H1 (cell line): ENCODE measurements at regions not wholly inside any gene's neighbourhood (a gene's known extent, or its start where the extent isn't known, plus 50 kb on each side); places are given as distances from the start of the nearest gene placed in this dataset.

Experiments
- CTCF ChIA-PET: fragments of 300-600 bp; sonication (Branson Sonifier 250); formaldehyde crosslinking; loops from one replicate; lab custom pipeline; 2021; ENCODE audit not compliant: partially characterized antibody; lab: Charles Lee
- POLR2A ChIA-PET: fragments of 300-600 bp; sonication (Branson Sonifier 250); formaldehyde crosslinking; loops from one replicate; lab custom pipeline; 2021; ENCODE audit warnings: inconsistent platforms; ENCODE audit not compliant: partially characterized antibody; lab: Charles Lee
- DNase-seq, 2 experiments: peaks; one replicate each; pipeline versions ENCODE4 v3.0.0 to v3.0.0-alpha.2; 2010 to 2022; ENCODE audit warnings: low spot score in 2 of 2, low read depth in 1 of 2, mixed read lengths in 1 of 2
- FAIRE-seq: peaks from 2 replicates; lab custom pipeline; 2011; peaks lifted over from hg19 to GRCh38; lab: Jason Lieb, UNC
- H2AFZ ChIP-seq: 2 replicates; pipeline ENCODE4 v1.8.1; 2012; ENCODE audit warnings: low read length, inconsistent platforms
- H2AK5ac ChIP-seq: 2 replicates; pipeline ENCODE4 v1.6.1; 2013; ENCODE audit warnings: low read depth, low read length
- H2BK120ac ChIP-seq: replicated peaks from 2 replicates; pipeline ENCODE3; 2013; ENCODE audit warnings: low read depth, low read length, inconsistent platforms
- H2BK12ac ChIP-seq: 2 replicates; pipeline ENCODE4 v1.6.1; 2013; ENCODE audit warnings: low read depth, low read length
- H2BK15ac ChIP-seq: 2 replicates; pipeline ENCODE4 v1.6.1; 2013; ENCODE audit warnings: low read length
- H2BK20ac ChIP-seq: 2 replicates; pipeline ENCODE4 v1.6.1; 2013; ENCODE audit warnings: low read length
- H2BK5ac ChIP-seq: 2 replicates; pipeline ENCODE4 v1.6.1; 2013; ENCODE audit warnings: low read depth, low read length
- H3K14ac ChIP-seq: 2 replicates; pipeline ENCODE4 v1.6.1; 2013; ENCODE audit warnings: inconsistent platforms; ENCODE audit not compliant: insufficient read length
- H3K18ac ChIP-seq: 2 replicates; pipeline ENCODE4 v1.6.1; 2013; ENCODE audit warnings: low read length; ENCODE audit errors: extremely low read depth
- H3K23ac ChIP-seq: 2 replicates; pipeline ENCODE4 v1.6.1; 2013; ENCODE audit warnings: inconsistent platforms; ENCODE audit not compliant: insufficient read length
- H3K23me2 ChIP-seq: 2 replicates; pipeline ENCODE4 v1.6.1; 2013; ENCODE audit warnings: low read depth, low read length
- H3K27ac ChIP-seq: 2 replicates; pipeline ENCODE4 v1.6.1; 2011; ENCODE audit warnings: low read depth, low read length, inconsistent platforms
- H3K27me3 ChIP-seq, 4 experiments: replicated peaks in 1 of 4; 1 replicate in 1 of 4; 2 replicates in 3 of 4; pipeline versions ENCODE4 v1.6.1 to v1.8.1; 2011 to 2013; ENCODE audit warnings: low read length in 3 of 4, mild to moderate bottlenecking in 3 of 4, inconsistent platforms in 2 of 4, mixed read lengths in 2 of 4, moderate library complexity in 1 of 4; ENCODE audit not compliant: control insufficient read depth in 3 of 4, insufficient read depth in 3 of 4; ENCODE audit errors: extremely low read depth in 1 of 4
- H3K36me3 ChIP-seq, 4 experiments: 2 replicates each; pipeline versions ENCODE4 v1.6.1 to v1.8.1; 2011 to 2013; ENCODE audit warnings: mild to moderate bottlenecking in 4 of 4, low read length in 3 of 4, moderate library complexity in 2 of 4, control low read depth in 1 of 4, inconsistent platforms in 1 of 4; ENCODE audit not compliant: insufficient read depth in 4 of 4, control insufficient read depth in 2 of 4
- H3K4ac ChIP-seq: replicated peaks from 2 replicates; pipeline ENCODE3; 2013; ENCODE audit warnings: low read length, low read depth, mixed read lengths, inconsistent platforms; ENCODE audit not compliant: insufficient read length
- H3K4me1 ChIP-seq, 4 experiments: replicated peaks in 1 of 4; 1 replicate in 1 of 4; 2 replicates in 3 of 4; pipeline versions ENCODE4 v1.6.1 to v1.8.1; 2011 to 2013; ENCODE audit warnings: low read length in 3 of 4, inconsistent platforms in 2 of 4, mixed read lengths in 1 of 4; ENCODE audit not compliant: insufficient read depth in 4 of 4, control insufficient read depth in 3 of 4
- H3K4me2 ChIP-seq, 2 experiments: 2 replicates each; pipeline versions ENCODE4 v1.6.1 to v1.8.1; 2011 to 2013; ENCODE audit warnings: low read depth in 2 of 2, low read length in 2 of 2, control low read depth in 1 of 2, inconsistent platforms in 1 of 2, mild to moderate bottlenecking in 1 of 2; ENCODE audit not compliant: insufficient read depth in 1 of 2
- H3K4me3 ChIP-seq, 4 experiments: fragments of 200-600, 300-600 bp in 1 of 4; sonication (generic), shearing (Covaris generic), sonication (Bioruptor Twin) in 1 of 4; 2 replicates each; pipeline versions ENCODE4 v1.5.1 to v1.8.1; 2011 to 2016; ENCODE audit warnings: low read length in 4 of 4, low read depth in 3 of 4, control low read depth in 2 of 4, inconsistent platforms in 2 of 4, mild to moderate bottlenecking in 2 of 4, mixed read lengths in 1 of 4, moderate library complexity in 1 of 4; ENCODE audit not compliant: insufficient read depth in 2 of 4; ENCODE audit errors: extremely low read depth in 1 of 4
- H3K56ac ChIP-seq: replicated peaks from 2 replicates; pipeline ENCODE3; 2013; ENCODE audit warnings: low read depth, mild to moderate bottlenecking, mixed read lengths, low read length, inconsistent platforms; ENCODE audit not compliant: insufficient read length
- H3K79me1 ChIP-seq: 2 replicates; pipeline ENCODE4 v1.6.1; 2013; ENCODE audit warnings: low read depth, low read length, control low read depth
- H3K79me2 ChIP-seq, 2 experiments: 2 replicates each; pipeline versions ENCODE4 v1.6.1 to v1.8.1; 2012 to 2013; ENCODE audit warnings: low read length in 2 of 2, mild to moderate bottlenecking in 2 of 2, inconsistent platforms in 1 of 2; ENCODE audit not compliant: insufficient read depth in 2 of 2, control insufficient read depth in 1 of 2
- H3K9ac ChIP-seq, 4 experiments: replicated peaks in 1 of 4; 1 replicate in 1 of 4; 2 replicates in 3 of 4; pipeline versions ENCODE4 v1.6.1 to v1.8.1; 2011 to 2013; ENCODE audit warnings: low read depth in 3 of 4, low read length in 3 of 4, control low read depth in 2 of 4, mild to moderate bottlenecking in 2 of 4, moderate library complexity in 2 of 4, inconsistent platforms in 1 of 4; ENCODE audit errors: extremely low read depth in 1 of 4
- H3K9me3 ChIP-seq, 2 experiments: 2 replicates each; pipeline versions ENCODE4 v1.6.1 to v1.8.1; 2012 to 2013; ENCODE audit warnings: mild to moderate bottlenecking in 2 of 2, moderate library complexity in 2 of 2, control low read depth in 1 of 2, inconsistent platforms in 1 of 2, low read depth in 1 of 2, low read length in 1 of 2, mixed read lengths in 1 of 2; ENCODE audit not compliant: insufficient read depth in 2 of 2
- H4K20me1 ChIP-seq, 2 experiments: replicated peaks in 1 of 2; 2 replicates each; pipeline versions ENCODE3 to v1.8.1; 2011 to 2013; ENCODE audit warnings: inconsistent platforms in 2 of 2, low read length in 2 of 2, mild to moderate bottlenecking in 1 of 2; ENCODE audit not compliant: insufficient read depth in 2 of 2, control insufficient read depth in 1 of 2
- H4K5ac ChIP-seq: 2 replicates; pipeline ENCODE4 v1.6.1; 2013; ENCODE audit warnings: low read length, low read depth, mixed read lengths, inconsistent platforms; ENCODE audit not compliant: insufficient read length
- H4K8ac ChIP-seq: 2 replicates; pipeline ENCODE4 v1.8.0; 2013; ENCODE audit warnings: mild to moderate bottlenecking, moderate library complexity, low read length, inconsistent platforms; ENCODE audit not compliant: insufficient read depth; ENCODE audit errors: extremely low read depth
- H4K91ac ChIP-seq: replicated peaks from 2 replicates; pipeline ENCODE3; 2013; ENCODE audit warnings: low read length, mixed read lengths, inconsistent platforms; ENCODE audit not compliant: insufficient read length
- CHD1 ChIP-seq: IDR thresholded peaks from 2 replicates; pipeline ENCODE4 v1.6.1; 2012; ENCODE audit warnings: low read depth, low read length, improper control_type of control experiment
- EZH2 ChIP-seq: fragments of 200-600 bp; sonication (generic); IDR thresholded peaks from 2 replicates; pipeline ENCODE4 v1.7.1; 2012; ENCODE audit warnings: low read depth, mild to moderate bottlenecking, moderate library complexity, low read length, inconsistent platforms; ENCODE audit not compliant: severe bottlenecking
- FOSL1 ChIP-seq: IDR thresholded peaks from 2 replicates; pipeline ENCODE4 v1.6.1; 2011; ENCODE audit warnings: mild to moderate bottlenecking, low read depth, low read length, moderate library complexity; ENCODE audit not compliant: insufficient read depth
- MAX ChIP-seq: IDR thresholded peaks from 2 replicates; pipeline ENCODE4 v1.6.1; 2012; ENCODE audit warnings: inconsistent platforms
- NANOG ChIP-seq: IDR thresholded peaks from 2 replicates; pipeline ENCODE4 v1.6.1; 2011; ENCODE audit warnings: low read length, low read depth, mild to moderate bottlenecking, inconsistent platforms; ENCODE audit not compliant: insufficient read depth, poor library complexity, severe bottlenecking
- RBBP5 ChIP-seq: IDR thresholded peaks from 2 replicates; pipeline ENCODE4 v1.7.1; 2012; ENCODE audit warnings: low read depth, mild to moderate bottlenecking, inconsistent platforms, low read length, moderate library complexity, borderline replicate concordance
- SP1 ChIP-seq: IDR thresholded peaks from 2 replicates; pipeline ENCODE4 v1.6.1; 2011; ENCODE audit warnings: low read depth, low read length
- SRF ChIP-seq: IDR thresholded peaks from 2 replicates; pipeline ENCODE4 v1.6.1; 2011; ENCODE audit warnings: mild to moderate bottlenecking, low read depth, low read length, moderate library complexity
- TAF7 ChIP-seq: optimal IDR thresholded peaks from 2 replicates; pipeline ENCODE3; 2011; ENCODE audit warnings: low read depth, mild to moderate bottlenecking, inconsistent platforms, low read length, moderate library complexity, borderline replicate concordance
- ZNF274 ChIP-seq: IDR thresholded peaks from 2 replicates; pipeline ENCODE4 v1.7.0; 2012; ENCODE audit warnings: low read length, borderline replicate concordance; ENCODE audit errors: extremely low read depth
- WGBS, 2 experiments: shearing (Covaris generic) in 1 of 2; methylation state at CpG; one replicate each; pipeline versions ENCODE4 v1.1.6 to v1.1.7; 2013 to 2015; ENCODE audit warnings: low lambda C conversion rate in 2 of 2, mixed read lengths in 2 of 2, inconsistent platforms in 1 of 2, low coverage in 1 of 2, missing lambda C conversion rate in 1 of 2; ENCODE audit not compliant: insufficient replicate concordance in 2 of 2, insufficient coverage in 1 of 2, insufficient read length in 1 of 2; ENCODE audit errors: extremely low coverage in 1 of 2, missing lambda C conversion rate in 1 of 2; 5-methylcytosine and 5-hydroxymethylcytosine counted together

GRCh38 chr5:54807421-54807820, 178.0 kb downstream of the ESM1 start:
- Histone ChIP-seq H3K56ac (no peak overlapping the region), H2BK12ac (no peak overlapping the region), H2BK20ac (no peak overlapping the region), H3K18ac (no peak overlapping the region), H3K4me3 (no peak overlapping the region), H3K4me1 (no peaks in the 10 kb centered on the region), H2BK15ac (no peak overlapping the region), H4K20me1 (no peaks in the 10 kb centered on the region), H4K5ac (no peak overlapping the region), H3K79me2 (no peaks in the 10 kb centered on the region), H4K8ac (no peak overlapping the region), H3K4me2 (no peak overlapping the region), H3K9ac (no peak overlapping the region), H3K36me3 (no peaks in the 10 kb centered on the region), H2BK5ac (no peak overlapping the region), H3K79me1 (no peaks in the 10 kb centered on the region), H3K23ac (no peak overlapping the region), H2BK120ac (no peak overlapping the region), H3K4ac (no peak overlapping the region), H4K91ac (no peak overlapping the region), H3K27ac (no peak overlapping the region), H2AK5ac (no peak overlapping the region), H3K27me3 (no peaks in the 10 kb centered on the region), H3K9me3 (peaks cover 15 to 18% of the 10 kb centered on the region in 2 experiments), H3K14ac (no peak overlapping the region), H3K23me2 (no peaks in the 10 kb centered on the region), H2AFZ (no peak overlapping the region)
- POLR2A ChIA-PET, result no interaction called here
- CTCF ChIA-PET, result no interaction called here
- DNase-seq, result no peak
- WGBS, 2 experiments, result 93% methylated on average over 1 of the region's 1 CpG; no CpG with 5 or more reads in 1 of the 2 experiments
- TF ChIP-seq EZH2 (no peak), CHD1 (no peak), RBBP5 (no peak), FOSL1 (no peak), MAX (no peak), SRF (no peak), SP1 (no peak), TAF7 (no peak), NANOG (no peak), ZNF274 (no peak)
- no peak for FAIRE-seq
